CD4-positive, alpha-beta T cell (primary cell): ENCODE measurements at regions not wholly inside any gene's neighbourhood (a gene's known extent, or its start where the extent isn't known, plus 50 kb on each side); places are given as distances from the start of the nearest gene placed in this dataset.

ENCODE experiments used
- ATAC-seq: fragments of 200-7000 bp; cut with Tn5 transposase; one replicate; pipeline ENCODE4 v1.10.0; 2022; ENCODE audit warnings: mild to moderate bottlenecking; ENCODE audit not compliant: poor library complexity
- CTCF ChIA-PET: fragments of 350-600 bp; sonication (Branson Sonifier 250); formaldehyde crosslinking; loops from one replicate; lab custom pipeline; 2021; ENCODE audit warnings: antibody characterized with exemption, inconsistent platforms; lab: Charles Lee
- POLR2A ChIA-PET: fragments of 350-600 bp; sonication (Branson Sonifier 250); formaldehyde crosslinking; loops from one replicate; lab custom pipeline; 2021; ENCODE audit warnings: antibody characterized with exemption, inconsistent platforms; lab: Charles Lee
- DNase-seq, 14 experiments: peaks; one replicate each; pipeline ENCODE4 v3.0.0-alpha.2; 2013 to 2020; ENCODE audit warnings: mixed read lengths in 2 of 14
- H3K27ac ChIP-seq, 2 donors: one replicate each; pipeline versions ENCODE4 v1.5.1 to v1.7.0; 2013; ENCODE audit warnings: low read length in 2 of 2, low read depth in 1 of 2, mild to moderate bottlenecking in 1 of 2
- H3K27me3 ChIP-seq, 2 experiments: 1 replicate in 1 of 2; 2 replicates in 1 of 2; pipeline versions ENCODE4 v1.6.1 to v1.7.0; 2013; ENCODE audit warnings: low read length in 2 of 2, control low read depth in 1 of 2, mild to moderate bottlenecking in 1 of 2, moderate library complexity in 1 of 2; ENCODE audit not compliant: insufficient read depth in 2 of 2, control insufficient read depth in 1 of 2
- H3K36me3 ChIP-seq: one replicate; pipeline ENCODE4 v1.6.1; 2013; ENCODE audit warnings: low read length, control low read depth; ENCODE audit not compliant: insufficient read depth
- H3K4me1 ChIP-seq: one replicate; pipeline ENCODE4 v1.6.1; 2013; ENCODE audit warnings: low read length, control low read depth; ENCODE audit not compliant: insufficient read depth
- H3K4me3 ChIP-seq: one replicate; pipeline ENCODE4 v1.5.1; 2013; ENCODE audit warnings: mild to moderate bottlenecking, low read length, moderate library complexity
- H3K9me3 ChIP-seq, 2 experiments: 1 replicate in 1 of 2; 2 replicates in 1 of 2; pipeline versions ENCODE4 v1.6.1 to v1.7.0; 2013; ENCODE audit warnings: low read length in 2 of 2, mild to moderate bottlenecking in 2 of 2, control low read depth in 1 of 2, moderate library complexity in 1 of 2; ENCODE audit not compliant: control insufficient read depth in 1 of 2, insufficient read depth in 1 of 2
- H3K27ac Mint-ChIP-seq: one replicate; pipeline ENCODE4 v1.8.0; 2020; ENCODE audit warnings: mixed read lengths
- H3K27me3 Mint-ChIP-seq: one replicate; pipeline ENCODE4 v1.8.0; 2021; ENCODE audit warnings: mixed read lengths
- H3K36me3 Mint-ChIP-seq: one replicate; pipeline ENCODE4 v1.8.0; 2021; ENCODE audit warnings: low read depth, mixed read lengths
- H3K4me1 Mint-ChIP-seq: one replicate; pipeline ENCODE4 v1.8.0; 2021; ENCODE audit warnings: low read depth, mixed read lengths
- H3K4me3 Mint-ChIP-seq: one replicate; pipeline ENCODE4 v1.8.0; 2020; ENCODE audit warnings: mild to moderate bottlenecking, mixed read lengths
- H3K9me3 Mint-ChIP-seq: one replicate; pipeline ENCODE4 v1.8.0; 2020; ENCODE audit warnings: mixed read lengths
- CTCF ChIP-seq: fragments of 200-600 bp; IDR thresholded peaks from one replicate; pipeline ENCODE4 v1.8.0; 2022; ENCODE audit warnings: antibody characterized with exemption, mild to moderate bottlenecking
- intact Hi-C, 2 experiments: fragments of 100-400 bp; cut with DNase I in 1 of 2; cut with micrococcal nuclease in 1 of 2; formaldehyde crosslinking; loops; one replicate each; pipeline versions ENCODE4 v1.15.1 to v1.9.0; 2023 to 2025; cut with DNase I, micrococcal nuclease

GRCh38 chr10:20405050-20405449, 492.1 kb downstream of the NEBL start:
- Histone ChIP-seq H3K9me3 (peaks cover 0 to 8% of the 10 kb centered on the region in 2 experiments), H3K27ac (no peak overlapping the region), H3K36me3 (no peaks in the 10 kb centered on the region), H3K4me1 (no peaks in the 10 kb centered on the region), H3K27me3 (no peaks in the 10 kb centered on the region), H3K4me3 (no peak overlapping the region)
- Mint-ChIP-seq H3K27ac (no peak overlapping the region), H3K9me3 (peaks cover 5% of the 10 kb centered on the region), H3K36me3 (no peaks in the 10 kb centered on the region), H3K4me1 (no peaks in the 10 kb centered on the region), H3K27me3 (no peaks in the 10 kb centered on the region), H3K4me3 (no peak overlapping the region)
- no peak for ATAC-seq
- POLR2A ChIA-PET = no interaction called here
- intact Hi-C loops = no loop called here
- CTCF ChIA-PET = no interaction called here
- DNase-seq = no peak
- no peak for TF ChIP-seq CTCF

GRCh38 chr10:20399772-20400171, 497.3 kb downstream of the NEBL start:
- Histone ChIP-seq H3K36me3 (no peaks in the 10 kb centered on the region), H3K27me3 (no peaks in the 10 kb centered on the region), H3K9me3 (peaks cover 0 to 8% of the 10 kb centered on the region in 2 experiments), H3K27ac (no peak overlapping the region), H3K4me3 (no peak overlapping the region), H3K4me1 (no peaks in the 10 kb centered on the region)
- H3K27ac Mint-ChIP-seq = no peak overlapping the region
- intact Hi-C loops = no loop called here
- H3K27me3 Mint-ChIP-seq = no peaks in the 10 kb centered on the region
- ChIA-PET CTCF (no interaction called here), POLR2A (no interaction called here)
- no peaks in the 10 kb centered on the region for H3K36me3 Mint-ChIP-seq
- no peaks in the 10 kb centered on the region for H3K4me1 Mint-ChIP-seq
- ATAC-seq (no peak), DNase-seq (no peak)
- no peak overlapping the region for H3K4me3 Mint-ChIP-seq
- peaks cover 3% of the 10 kb centered on the region for H3K9me3 Mint-ChIP-seq
- no peak for TF ChIP-seq CTCF

- Histone ChIP-seq H3K4me3 (no peak overlapping the region), H3K4me1 (no peaks in the 10 kb centered on the region), H3K27me3 (no peaks in the 10 kb centered on the region), H3K9me3 (peaks cover 0 to 11% of the 10 kb centered on the region in 2 experiments), H3K36me3 (no peaks in the 10 kb centered on the region), H3K27ac (no peak overlapping the region)
- H3K4me1 Mint-ChIP-seq = no peaks in the 10 kb centered on the region
- ChIA-PET CTCF (no interaction called here), POLR2A (no interaction called here)
- TF ChIP-seq CTCF = no peak
- no peaks in the 10 kb centered on the region for H3K27me3 Mint-ChIP-seq
- ATAC-seq = no peak
- intact Hi-C loops = no loop called here
- H3K36me3 Mint-ChIP-seq = no peaks in the 10 kb centered on the region
- H3K27ac Mint-ChIP-seq = no peak overlapping the region
- no peak for DNase-seq
- H3K4me3 Mint-ChIP-seq = no peak overlapping the region
- H3K9me3 Mint-ChIP-seq = peaks cover 3% of the 10 kb centered on the region
Observed at GRCh38 chr10:20396701-20397100, 500.4 kb downstream of the NEBL start.
